Left lung (tissue), 4 donors: ENCODE measurements at regions not wholly inside any gene's neighbourhood (a gene's known extent, or its start where the extent isn't known, plus 50 kb on each side); places are given as distances from the start of the nearest gene placed in this dataset.

Experiments
- ATAC-seq: fragments of 200-7000 bp; cut with Tn5 transposase; one replicate; pipeline ENCODE4 v1.9.1; 2020; ENCODE audit warnings: moderate library complexity
- DNase-seq, 4 donors: peaks; one replicate each; pipeline ENCODE4 v3.0.0-alpha.2; 2013 to 2020
- H3K27ac ChIP-seq, 2 donors: fragments of 200-600 bp; sonication (generic) in 1 of 2; one replicate each; pipeline versions ENCODE4 v1.5.0 to v1.8.0; 2020 to 2021
- H3K27me3 ChIP-seq, 2 donors: fragments of 200-600 bp; sonication (generic) in 1 of 2; one replicate each; pipeline versions ENCODE4 v1.5.0 to v1.8.0; 2020 to 2021
- H3K36me3 ChIP-seq, 2 donors: fragments of 200-600 bp; sonication (generic) in 1 of 2; one replicate each; pipeline versions ENCODE4 v1.5.0 to v1.8.0; 2020 to 2021
- H3K4me1 ChIP-seq, 2 donors: fragments of 200-600 bp; one replicate each; pipeline ENCODE4 v1.8.0; 2021
- H3K4me3 ChIP-seq, 2 donors: fragments of 200-600 bp; sonication (generic) in 1 of 2; one replicate each; pipeline versions ENCODE4 v1.5.0 to v1.8.0; 2020 to 2021; ENCODE audit warnings: mild to moderate bottlenecking in 1 of 2
- H3K9me3 ChIP-seq, 2 donors: fragments of 200-600 bp; sonication (generic) in 1 of 2; one replicate each; pipeline versions ENCODE4 v1.5.0 to v1.8.0; 2020 to 2021
- CTCF ChIP-seq, 2 donors: fragments of 200-600 bp; sonication (generic) in 1 of 2; IDR thresholded peaks; one replicate each; pipeline versions ENCODE4 v1.5.0 to v1.8.0; 2021; ENCODE audit warnings: antibody characterized with exemption in 2 of 2
- intact Hi-C, 2 donors: fragments of 100-400 bp; cut with DNase I; formaldehyde crosslinking; loops; one replicate each; pipeline versions ENCODE4 v1.11.2 to v1.14.2; 2022
- donor health status: DM: no; HTN: yes; CAD: no.
- donor health status: DM: no; HTN: no; CAD: no.

DNA sequence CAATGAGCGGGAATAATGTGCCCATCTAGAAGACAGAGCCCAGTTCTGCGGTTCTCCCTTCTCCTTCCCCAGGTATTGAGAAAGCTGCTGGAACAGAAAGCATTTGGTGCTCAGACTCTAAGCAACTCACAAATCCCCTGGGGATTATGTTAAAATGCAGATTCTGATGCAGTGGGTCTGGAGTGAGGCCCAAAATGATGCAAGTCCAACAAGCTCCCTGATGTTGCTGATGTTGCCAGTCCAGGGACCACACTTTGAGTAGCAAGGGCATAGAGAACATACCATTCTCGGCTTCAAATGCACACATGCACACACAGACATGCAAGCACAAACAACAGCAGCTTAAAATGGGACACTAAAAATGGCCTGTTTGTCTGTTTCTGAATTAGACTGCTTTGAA is 274.8 kb upstream of the NCKAP5 start:
- H3K27me3 ChIP-seq: no peaks in the 10 kb centered on the region
- no peaks in the 10 kb centered on the region for H3K36me3 ChIP-seq
- ATAC-seq (no peak), DNase-seq (no peak)
- no peak overlapping the region for H3K4me3 ChIP-seq
- no peaks in the 10 kb centered on the region for H3K9me3 ChIP-seq
- no peak for TF ChIP-seq CTCF (IDR thresholded peaks at IDR 0.05)
- intact Hi-C loops: no loop called here
- peaks cover 3 to 8% of the 10 kb centered on the region in 2 donors for H3K4me1 ChIP-seq
- H3K27ac ChIP-seq: no peak overlapping the region

DNA sequence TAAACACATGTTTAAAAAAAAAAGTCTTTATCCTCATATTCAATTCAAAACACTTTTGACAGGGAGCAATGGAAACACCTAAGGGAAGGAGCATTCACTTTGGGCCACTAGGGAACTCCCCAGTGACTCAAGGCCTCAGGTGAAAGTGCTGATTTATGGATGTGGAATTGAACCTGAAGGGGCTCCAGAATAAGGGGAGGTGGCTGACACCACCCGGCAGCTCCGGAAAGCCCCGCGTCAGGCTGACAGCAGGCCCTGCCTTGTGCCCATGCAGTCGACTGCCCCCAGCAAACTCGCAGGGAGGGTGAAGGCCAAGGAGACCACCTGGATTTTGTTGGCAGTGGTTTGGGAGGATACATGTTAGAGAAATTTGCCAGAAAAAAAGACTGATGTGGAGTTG is 275.3 kb upstream of the NCKAP5 start:
- no peak for TF ChIP-seq CTCF (IDR thresholded peaks at IDR 0.05)
- Histone ChIP-seq H3K9me3 (no peaks in the 10 kb centered on the region), H3K27ac (no peak overlapping the region), H3K4me3 (no peak overlapping the region), H3K36me3 (no peaks in the 10 kb centered on the region), H3K4me1 (peaks cover 3 to 8% of the 10 kb centered on the region in 2 donors), H3K27me3 (no peaks in the 10 kb centered on the region)
- intact Hi-C loops: no loop called here
- DNase-seq (no peak), ATAC-seq (no peak)

DNA sequence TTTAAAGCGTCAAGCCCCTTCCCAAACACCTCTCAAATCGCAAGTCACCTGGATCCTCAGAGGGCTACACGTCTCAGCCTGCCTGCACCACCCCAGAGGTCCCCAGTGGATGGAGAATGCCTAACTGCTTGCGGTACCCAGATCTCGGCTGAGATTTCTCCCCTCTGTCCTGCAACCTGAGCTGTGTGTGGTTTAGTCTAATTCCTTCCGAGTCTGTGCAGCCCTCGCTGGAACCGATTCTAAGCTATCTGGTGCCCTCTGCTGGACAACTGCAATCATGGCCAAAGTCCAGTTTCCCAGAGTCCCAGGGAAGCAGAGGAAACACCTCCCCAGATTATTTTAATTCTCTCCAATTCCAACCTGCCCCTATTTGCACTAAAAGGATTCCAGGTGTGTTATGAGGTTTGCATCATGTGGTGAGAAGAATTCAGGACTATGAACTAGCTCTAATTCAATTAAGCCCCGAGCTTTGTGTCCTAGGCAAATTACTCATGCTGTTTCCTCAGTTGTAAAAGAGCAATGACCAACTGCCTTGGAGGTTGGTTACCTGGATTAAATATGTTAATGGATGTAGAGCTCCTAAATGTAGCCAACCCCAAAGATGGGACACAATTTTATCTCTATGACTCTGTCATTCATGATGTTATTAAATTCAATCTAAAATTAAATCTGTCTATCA is 276.1 kb upstream of the NCKAP5 start:
- ATAC-seq: peak; percentile 97
- intact Hi-C loops: no loop called here

GRCh38 chr2:133846476-133846875 is 278.2 kb upstream of the NCKAP5 start:
- no peak for ATAC-seq
- DNase-seq: no peak
- no peak for TF ChIP-seq CTCF (IDR thresholded peaks at IDR 0.05)
- H3K27ac ChIP-seq: no peak overlapping the region
- H3K4me3 ChIP-seq: no peak overlapping the region
- H3K27me3 ChIP-seq: no peaks in the 10 kb centered on the region
- H3K4me1 ChIP-seq: peaks cover 3 to 8% of the 10 kb centered on the region in 2 donors
- H3K9me3 ChIP-seq: no peaks in the 10 kb centered on the region
- intact Hi-C loops: no loop called here
- no peaks in the 10 kb centered on the region for H3K36me3 ChIP-seq

More for the DNA sequence above, 276.1 kb upstream of the NCKAP5 start:
- no peaks in the 10 kb centered on the region for H3K9me3 ChIP-seq
- no peak overlapping the region for H3K27ac ChIP-seq
- no peaks in the 10 kb centered on the region for H3K27me3 ChIP-seq
- H3K4me1 ChIP-seq: peaks cover 3 to 8% of the 10 kb centered on the region in 2 donors
- H3K4me3 ChIP-seq: no peak overlapping the region
- H3K36me3 ChIP-seq: no peaks in the 10 kb centered on the region
- TF ChIP-seq CTCF (IDR thresholded peaks at IDR 0.05): peak; percentile 82 to 84
- DNase-seq: peak in 3 of 4 donors; percentile 39 to 69 (median 48)

DNA sequence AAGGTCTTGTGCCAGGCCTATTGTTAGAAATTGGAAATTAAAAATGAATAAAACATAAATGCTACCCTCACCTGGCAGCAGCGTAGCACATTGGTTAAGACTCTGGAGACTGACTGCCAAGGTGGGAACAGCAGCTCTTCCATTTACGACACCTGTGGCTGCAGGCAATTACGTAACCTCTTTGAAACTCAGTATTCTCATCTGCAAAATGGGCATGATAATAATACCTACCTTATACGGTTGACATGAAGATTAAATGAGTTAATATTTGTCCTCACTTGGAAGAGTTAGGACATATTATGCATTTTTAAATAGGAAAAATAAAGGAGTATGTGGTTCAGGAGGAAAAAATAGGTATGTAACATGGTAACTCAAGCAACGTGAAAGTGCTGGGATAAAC is 279.3 kb upstream of the NCKAP5 start:
- ATAC-seq (no peak), DNase-seq (no peak)
- TF ChIP-seq CTCF (IDR thresholded peaks at IDR 0.05): no peak
- H3K27me3 ChIP-seq: no peaks in the 10 kb centered on the region
- H3K9me3 ChIP-seq: no peaks in the 10 kb centered on the region
- no peaks in the 10 kb centered on the region for H3K36me3 ChIP-seq
- H3K4me3 ChIP-seq: no peak overlapping the region
- intact Hi-C loops: no loop called here
- H3K4me1 ChIP-seq: peaks cover 0 to 3% of the 10 kb centered on the region in 2 donors
- H3K27ac ChIP-seq: no peak overlapping the region
